HG03558 (cell line): ENCODE measurements at regions not wholly inside any gene's neighbourhood (a gene's known extent, or its start where the extent isn't known, plus 50 kb on each side); places are given as distances from the start of the nearest gene placed in this dataset.

Source experiments
- ATAC-seq: cut with Tn5 transposase; IDR thresholded peaks from one replicate; pipeline ENCODE4 v1.9.1; 2021; ENCODE audit warnings: moderate number of reproducible peaks; ENCODE audit not compliant: unreplicated experiment; ENCODE audit errors: extremely low read depth

GRCh38 chr12:115485503-115485902 is 792.0 kb downstream of the MED13L start:
- no peak for ATAC-seq

DNA sequence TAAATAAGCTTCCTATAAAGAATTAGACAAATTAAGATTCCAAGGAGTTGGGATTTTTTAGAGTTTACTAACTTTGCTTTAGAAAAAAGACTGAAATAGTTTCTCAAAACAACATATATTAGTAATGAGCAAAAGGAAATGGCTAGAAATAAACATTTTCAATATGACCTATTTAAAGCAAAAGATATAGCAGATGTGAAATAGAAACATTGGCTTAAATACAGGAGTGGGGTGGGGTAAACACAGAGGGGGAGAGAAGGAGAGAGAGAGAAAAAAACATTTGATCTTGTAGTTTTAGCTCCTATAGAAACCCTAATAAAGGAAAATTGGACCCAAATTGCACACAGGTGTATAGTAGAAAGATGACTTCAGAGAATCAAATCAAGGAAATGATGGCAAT is 794.5 kb downstream of the MED13L start:
- ATAC-seq = no peak

DNA sequence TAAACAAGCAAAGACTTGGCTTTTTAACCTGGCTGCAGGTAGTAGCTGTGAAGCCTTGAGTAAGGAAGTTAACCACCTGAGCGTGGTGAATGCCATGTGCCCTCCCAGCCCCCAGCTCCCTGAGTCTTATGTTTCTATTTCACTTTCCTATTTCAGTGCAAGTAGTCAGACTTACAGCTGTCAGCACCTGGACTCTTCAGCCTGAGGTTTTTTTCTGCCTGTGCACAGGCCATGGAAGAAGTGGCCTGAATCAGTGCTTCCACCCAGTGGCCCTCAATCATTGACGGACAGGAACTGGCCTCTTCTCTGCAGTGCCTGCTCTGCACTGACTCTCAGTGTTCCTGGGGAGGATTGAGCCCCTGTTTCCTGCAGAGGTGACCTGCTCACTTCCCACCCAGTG is 796.4 kb downstream of the MED13L start:
- no peak for ATAC-seq

GRCh38 chr12:115478505-115478904 is 794.5 kb upstream of the TBX3 start:
- ATAC-seq = no peak

DNA sequence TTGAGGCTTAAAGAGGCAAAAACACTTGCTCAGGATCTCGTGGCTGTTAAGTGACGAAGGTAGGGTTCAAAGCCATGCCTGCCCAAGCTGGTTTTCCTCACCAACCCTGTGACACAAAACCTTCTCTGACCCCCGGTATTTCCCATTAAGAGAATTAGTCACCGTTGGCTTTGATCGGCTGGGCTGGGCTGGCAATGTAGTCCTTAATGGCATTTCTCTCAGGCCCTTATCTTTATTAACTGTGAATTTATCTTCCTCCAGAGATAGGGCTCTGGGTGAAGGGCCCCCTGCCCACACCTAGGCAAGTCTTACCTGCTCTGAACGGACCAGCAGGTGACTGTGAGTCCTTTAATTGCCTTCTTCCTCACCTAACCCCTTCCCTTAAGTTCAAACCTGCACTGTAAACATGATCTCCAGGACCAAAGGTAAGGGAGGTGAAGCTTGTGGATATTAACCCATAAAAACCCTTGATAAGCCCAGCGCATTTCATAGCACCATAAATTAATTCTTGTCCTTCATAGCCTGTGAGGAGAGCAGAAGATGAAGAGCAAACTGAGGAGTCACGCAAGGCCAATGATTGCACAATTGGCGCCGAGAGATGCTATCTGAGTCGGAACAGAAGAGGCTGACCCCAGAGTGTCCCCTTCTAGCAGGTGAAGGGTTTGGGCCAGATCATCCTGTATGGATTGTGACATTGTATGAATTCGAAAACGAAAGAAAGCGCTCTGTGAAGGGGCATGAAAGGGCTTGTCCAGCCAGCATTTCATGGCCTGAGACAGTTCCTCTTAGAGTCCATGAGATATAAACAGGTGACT is 790.8 kb upstream of the TBX3 start:
- no peak for ATAC-seq

GRCh38 chr12:115473257-115473956 is 789.4 kb upstream of the TBX3 start:
- no peak for ATAC-seq

DNA sequence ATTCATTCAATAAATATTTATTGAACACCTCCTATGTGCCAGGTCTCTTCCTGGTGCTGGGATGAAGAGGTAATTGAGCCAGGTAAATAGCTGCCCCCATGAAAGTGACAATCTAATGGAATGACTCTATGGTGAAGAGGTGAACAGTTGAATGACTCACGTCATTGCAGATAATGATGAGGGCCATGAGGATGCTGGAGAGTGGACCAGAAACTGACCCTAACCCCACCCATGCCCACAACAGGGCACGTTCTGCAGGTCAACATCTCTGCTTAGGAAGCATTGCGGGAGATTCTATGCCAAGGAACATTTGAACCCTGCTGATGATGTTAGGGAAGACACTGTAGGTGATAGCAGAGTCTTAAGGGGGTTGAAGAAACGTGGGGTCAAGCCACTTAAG is 788.9 kb upstream of the TBX3 start:
- ATAC-seq = no peak

DNA sequence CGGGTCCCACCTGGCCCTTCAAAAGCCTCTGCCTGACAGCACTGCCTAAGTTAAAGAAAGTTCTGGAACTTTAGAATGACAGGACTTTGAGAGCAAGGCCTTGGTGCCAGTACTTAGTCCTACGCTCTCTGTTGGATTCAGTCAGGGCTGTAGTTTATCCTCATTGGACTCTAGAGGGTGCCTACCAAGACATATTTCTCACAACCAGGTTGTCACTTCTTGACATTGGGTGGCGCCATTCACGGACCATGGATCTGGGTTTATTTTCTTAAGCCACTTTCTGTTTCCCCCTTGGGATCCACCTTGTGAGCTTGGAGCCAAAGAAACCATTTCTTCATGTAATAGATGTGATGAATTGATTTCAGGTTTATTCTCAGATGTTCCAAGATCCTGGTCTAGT is 787.0 kb upstream of the TBX3 start:
- no peak for ATAC-seq

- no peak for ATAC-seq
Observed at GRCh38 chr12:115470526-115470925, 786.6 kb upstream of the TBX3 start.

- no peak for ATAC-seq
Observed at GRCh38 chr12:115468087-115468510, 784.1 kb upstream of the TBX3 start.

- ATAC-seq = no peak
Observed at GRCh38 chr12:115467531-115467930, 783.6 kb upstream of the TBX3 start.

DNA sequence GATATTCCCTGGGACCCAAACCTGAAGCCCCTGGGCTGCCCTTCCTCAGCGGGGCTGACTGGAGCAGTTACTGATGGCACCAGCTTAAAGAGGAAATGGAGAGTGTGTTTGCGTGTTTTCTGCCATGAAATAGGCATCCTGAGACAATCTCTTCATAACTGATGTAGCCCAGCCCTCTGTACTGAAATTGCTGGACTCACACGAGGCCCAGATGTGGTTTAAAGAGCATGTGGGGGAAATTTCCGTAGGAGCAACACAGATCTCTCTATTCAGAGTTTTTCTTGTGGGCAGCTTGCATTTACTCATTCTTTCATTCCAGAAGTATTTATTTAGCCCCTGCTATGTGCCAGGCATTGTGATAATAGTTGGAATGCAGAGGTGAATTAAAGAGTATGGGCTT is 782.1 kb upstream of the TBX3 start:
- ATAC-seq = no peak

- no peak for ATAC-seq
Observed at GRCh38 chr12:115464661-115465060, 780.7 kb upstream of the TBX3 start.

- no peak for ATAC-seq
Observed at GRCh38 chr12:115464111-115464581, 780.2 kb upstream of the TBX3 start.

DNA sequence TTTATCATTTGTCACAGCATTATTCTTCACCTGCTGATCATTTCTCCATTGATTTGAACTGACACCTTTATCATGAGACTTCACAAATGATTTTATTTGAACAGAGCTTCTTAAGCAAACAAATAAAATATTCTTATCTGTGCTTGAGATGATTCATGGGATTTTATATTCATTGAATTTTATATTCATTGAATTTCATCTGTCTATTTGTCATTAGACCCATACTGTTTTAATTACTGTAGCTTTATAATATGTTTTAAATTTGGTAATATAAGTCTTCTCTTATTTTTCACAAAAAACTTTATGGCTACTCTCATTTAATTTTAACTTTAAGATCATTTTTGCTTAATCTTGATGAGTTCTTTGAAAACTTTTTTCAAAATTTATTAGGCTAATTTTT is 777.4 kb upstream of the TBX3 start:
- no peak for ATAC-seq

GRCh38 chr12:115457798-115458197 is 773.8 kb upstream of the TBX3 start:
- no peak for ATAC-seq

DNA sequence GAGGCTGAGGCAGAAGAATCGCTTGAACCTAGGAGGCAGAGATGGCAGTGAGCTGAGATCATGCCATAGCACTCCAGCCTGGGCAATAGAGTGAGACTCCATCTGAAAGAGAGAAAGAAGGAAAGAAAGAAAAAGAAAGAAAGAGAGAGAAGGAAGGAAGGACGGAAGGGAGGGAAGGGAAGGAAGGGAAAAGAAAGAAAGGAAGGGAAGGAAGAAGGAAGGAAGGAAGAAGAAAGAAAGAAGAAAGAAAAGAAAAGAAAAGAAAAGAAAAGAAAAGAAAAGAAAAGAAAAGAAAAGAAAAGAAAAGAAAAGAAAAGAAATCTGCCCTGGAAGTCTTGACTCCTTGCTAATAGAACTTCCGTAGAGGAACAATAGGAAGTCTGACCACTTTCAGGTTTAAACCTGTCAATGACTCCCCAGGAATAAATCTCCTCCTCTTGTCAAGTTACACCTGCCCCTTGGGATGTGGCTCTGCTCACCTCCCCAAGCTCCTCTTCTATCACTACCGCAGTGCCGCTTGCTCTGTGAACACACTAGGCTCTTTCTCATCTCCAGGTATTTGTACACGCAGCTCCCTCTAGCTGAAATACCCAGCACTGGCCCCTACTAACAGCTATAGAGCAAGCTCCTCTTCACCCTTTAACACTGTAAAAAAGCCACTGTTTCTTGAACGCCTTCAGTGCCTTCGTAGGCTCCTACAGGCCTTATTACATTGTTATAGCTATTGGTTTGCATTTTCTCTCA is 773.1 kb upstream of the TBX3 start:
- ATAC-seq = no peak

- no peak for ATAC-seq
Observed at GRCh38 chr12:115455268-115455681, 771.3 kb upstream of the TBX3 start.

- no peak for ATAC-seq
Observed at GRCh38 chr12:115452751-115453281, 768.8 kb upstream of the TBX3 start.

DNA sequence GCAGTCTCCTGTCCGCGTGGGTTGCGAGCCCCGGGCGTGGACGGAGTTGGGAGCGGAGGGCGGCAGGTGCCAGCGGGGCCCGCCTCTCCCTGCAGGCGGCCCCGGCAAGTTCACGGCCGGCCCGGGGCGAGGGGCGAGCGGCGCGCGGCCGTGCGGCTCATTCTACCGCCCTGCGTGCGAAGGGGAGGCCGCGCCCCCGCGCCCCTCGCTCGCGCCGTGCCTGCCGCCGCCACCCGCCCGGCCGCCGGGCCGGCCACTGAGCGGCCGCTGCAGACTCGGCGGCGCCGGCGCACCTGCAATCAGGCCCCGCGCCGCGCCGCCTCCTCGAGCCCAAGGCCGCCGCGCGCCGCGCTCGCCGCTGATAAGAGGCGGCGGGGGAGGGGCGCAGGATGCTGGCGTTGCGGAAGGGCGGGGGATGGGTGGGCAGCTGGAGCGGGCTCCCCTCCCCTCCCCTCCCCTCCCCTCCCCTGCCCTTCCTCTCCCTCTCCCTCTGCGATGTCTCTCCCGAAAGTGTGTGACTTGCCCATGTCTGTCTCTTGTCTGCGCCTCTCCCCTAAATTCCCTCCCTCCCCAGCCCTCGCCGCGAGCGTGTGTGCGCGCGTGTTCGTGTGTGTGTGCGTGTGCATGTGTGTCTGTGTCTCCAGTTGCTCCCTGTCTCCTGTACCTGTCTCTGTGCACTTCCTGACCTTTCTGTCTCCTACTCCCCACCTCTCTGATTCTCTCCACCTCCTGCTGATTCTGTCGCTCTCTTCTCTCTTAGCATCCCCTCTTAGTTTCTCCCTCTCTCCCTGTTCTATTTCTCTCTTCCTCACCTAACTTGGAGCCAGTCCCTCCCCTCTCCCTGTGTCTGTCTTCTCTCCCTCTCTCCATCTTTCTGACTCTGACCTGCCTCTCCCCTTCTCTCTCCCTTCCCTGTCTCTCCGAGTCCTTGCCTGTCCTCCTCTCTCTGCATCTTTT is 768.1 kb upstream of the TBX3 start:
- no peak for ATAC-seq
